ENCODE measurements at regions not wholly inside any gene's neighbourhood (a gene's known extent, or its start where the extent isn't known, plus 50 kb on each side); places are given as distances from the start of the nearest gene placed in this dataset.

DNA sequence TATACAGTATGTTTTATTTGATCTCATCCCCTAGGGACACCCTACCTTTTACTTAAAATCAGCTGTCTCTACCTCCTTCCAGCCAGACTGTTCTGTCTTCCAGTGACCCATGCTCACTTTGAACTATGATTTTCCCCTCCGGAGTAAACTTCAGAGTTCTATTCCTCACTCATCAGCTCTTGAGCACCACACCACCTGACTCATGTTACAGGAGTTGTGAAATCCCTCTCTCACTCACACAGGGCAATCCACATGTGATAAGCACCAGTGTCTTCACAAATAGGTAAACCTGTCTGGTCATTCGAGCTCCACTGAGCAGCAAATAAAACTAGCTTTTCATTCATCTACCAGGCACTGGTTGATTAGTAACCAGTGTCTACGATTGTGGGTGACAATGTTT lies 177.3 kb upstream of the BMP4 start:
- Histone ChIP-seq H3K9me3 (no peaks in the 10 kb centered on the region), H3K4me3 (no peak overlapping the region), H3K27ac (no peak overlapping the region), H3K4me1 (no peaks in the 10 kb centered on the region), H3K36me3 (no peaks in the 10 kb centered on the region), H3K27me3 (no peaks in the 10 kb centered on the region)
- TF ChIP-seq, protein P1, sequence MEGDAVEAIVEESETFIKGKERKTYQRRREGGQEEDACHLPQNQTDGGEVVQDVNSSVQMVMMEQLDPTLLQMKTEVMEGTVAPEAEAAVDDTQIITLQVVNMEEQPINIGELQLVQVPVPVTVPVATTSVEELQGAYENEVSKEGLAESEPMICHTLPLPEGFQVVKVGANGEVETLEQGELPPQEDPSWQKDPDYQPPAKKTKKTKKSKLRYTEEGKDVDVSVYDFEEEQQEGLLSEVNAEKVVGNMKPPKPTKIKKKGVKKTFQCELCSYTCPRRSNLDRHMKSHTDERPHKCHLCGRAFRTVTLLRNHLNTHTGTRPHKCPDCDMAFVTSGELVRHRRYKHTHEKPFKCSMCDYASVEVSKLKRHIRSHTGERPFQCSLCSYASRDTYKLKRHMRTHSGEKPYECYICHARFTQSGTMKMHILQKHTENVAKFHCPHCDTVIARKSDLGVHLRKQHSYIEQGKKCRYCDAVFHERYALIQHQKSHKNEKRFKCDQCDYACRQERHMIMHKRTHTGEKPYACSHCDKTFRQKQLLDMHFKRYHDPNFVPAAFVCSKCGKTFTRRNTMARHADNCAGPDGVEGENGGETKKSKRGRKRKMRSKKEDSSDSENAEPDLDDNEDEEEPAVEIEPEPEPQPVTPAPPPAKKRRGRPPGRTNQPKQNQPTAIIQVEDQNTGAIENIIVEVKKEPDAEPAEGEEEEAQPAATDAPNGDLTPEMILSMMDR (IDR thresholded peaks at IDR 0.05), result no peak
- DNase-seq (ENCODE audit: low spot score), result no peak

DNA sequence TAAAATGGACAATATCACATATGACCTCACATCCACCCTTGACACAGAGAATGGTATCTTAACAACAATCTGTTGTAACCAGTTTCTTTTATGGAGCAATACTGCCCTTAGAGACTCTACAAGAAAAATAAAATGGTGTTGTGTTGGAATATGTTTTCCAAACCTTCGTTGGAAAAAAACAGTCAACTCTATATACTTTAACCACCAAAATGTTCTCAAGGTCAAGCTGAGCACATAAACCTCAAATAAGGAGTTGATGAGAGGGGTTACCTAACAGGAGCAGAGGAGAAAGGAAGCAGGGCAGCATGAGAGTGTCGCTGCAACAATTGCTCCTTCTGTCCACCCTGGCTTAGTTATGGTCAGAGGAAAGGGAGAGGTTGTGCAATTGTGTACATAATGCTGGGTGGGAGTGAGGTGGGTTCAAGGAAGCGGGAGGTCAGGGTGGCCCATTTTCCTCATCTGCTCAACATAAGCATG lies 179.2 kb upstream of the BMP4 start:
- H3K9me3 ChIP-seq, result no peaks in the 10 kb centered on the region
- no peaks in the 10 kb centered on the region for H3K4me1 ChIP-seq
- H3K27ac ChIP-seq, result no peak overlapping the region
- DNase-seq (ENCODE audit: low spot score), result no peak
- TF ChIP-seq, protein P1 (IDR thresholded peaks at IDR 0.05), result no peak
- no peak overlapping the region for H3K4me3 ChIP-seq
- no peaks in the 10 kb centered on the region for H3K27me3 ChIP-seq
- H3K36me3 ChIP-seq, result no peaks in the 10 kb centered on the region

DNA sequence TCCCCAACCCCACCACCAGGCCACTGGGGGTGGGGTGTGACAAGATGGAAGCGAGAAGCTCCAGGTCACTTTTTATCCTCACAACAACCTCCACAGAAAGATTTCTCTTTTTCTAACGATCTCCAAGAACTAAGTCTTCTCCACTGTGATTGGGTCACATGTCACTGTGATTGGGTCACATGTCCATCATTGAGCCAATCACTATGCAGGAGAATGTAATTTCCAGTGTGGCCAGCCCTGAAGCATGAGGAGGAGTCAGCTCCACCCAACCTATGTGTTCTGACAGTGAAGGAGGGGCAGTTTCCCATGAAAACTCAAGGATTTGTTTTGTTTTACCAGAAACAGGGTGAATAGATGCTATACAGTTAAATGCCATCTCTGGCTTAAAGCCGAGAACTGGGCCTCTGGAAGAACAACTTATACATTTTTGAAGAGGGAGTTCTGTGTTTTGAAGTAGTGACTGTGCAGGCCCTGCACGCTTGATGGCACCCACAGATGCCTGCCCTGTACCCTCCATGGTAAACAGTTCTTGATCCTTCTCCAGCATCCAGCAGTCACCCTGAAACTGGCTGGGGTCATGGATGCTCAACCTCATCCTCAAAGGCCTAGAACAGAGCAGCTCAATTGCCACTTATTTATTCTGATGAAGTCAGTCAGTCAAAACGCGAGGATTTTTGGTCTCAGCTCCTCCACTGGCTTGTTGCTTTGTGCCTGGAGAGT lies 180.4 kb upstream of the BMP4 start:
- H3K4me1 ChIP-seq, result no peaks in the 10 kb centered on the region
- no peaks in the 10 kb centered on the region for H3K9me3 ChIP-seq
- no peak overlapping the region for H3K27ac ChIP-seq
- H3K27me3 ChIP-seq, result no peaks in the 10 kb centered on the region
- no peak for DNase-seq (ENCODE audit: low spot score)
- TF ChIP-seq, protein P1 (IDR thresholded peaks at IDR 0.05), result no peak
- no peak overlapping the region for H3K4me3 ChIP-seq
- no peaks in the 10 kb centered on the region for H3K36me3 ChIP-seq

DNA sequence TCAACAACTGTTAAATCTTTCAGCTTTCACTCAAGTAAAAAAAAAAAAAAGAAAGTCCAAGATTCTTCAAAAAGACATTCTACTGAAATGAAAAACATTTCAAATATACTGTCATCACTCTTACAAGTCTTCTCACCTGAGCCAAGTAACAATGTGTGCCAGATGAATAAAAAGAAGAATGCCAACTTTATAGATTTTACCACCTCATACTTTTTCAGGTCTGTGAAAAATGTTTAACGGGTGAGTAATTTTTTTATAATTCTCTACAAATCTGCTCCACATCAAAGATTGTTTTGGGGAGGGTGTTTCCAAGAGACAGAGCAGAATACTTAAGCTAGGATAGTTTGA lies 181.0 kb upstream of the BMP4 start:
- Histone ChIP-seq H3K9me3 (no peaks in the 10 kb centered on the region), H3K27me3 (no peaks in the 10 kb centered on the region), H3K36me3 (no peaks in the 10 kb centered on the region), H3K27ac (no peak overlapping the region), H3K4me3 (no peak overlapping the region), H3K4me1 (no peaks in the 10 kb centered on the region)
- no peak for DNase-seq (ENCODE audit: low spot score)
- TF ChIP-seq, protein P1 (IDR thresholded peaks at IDR 0.05), result no peak

DNA sequence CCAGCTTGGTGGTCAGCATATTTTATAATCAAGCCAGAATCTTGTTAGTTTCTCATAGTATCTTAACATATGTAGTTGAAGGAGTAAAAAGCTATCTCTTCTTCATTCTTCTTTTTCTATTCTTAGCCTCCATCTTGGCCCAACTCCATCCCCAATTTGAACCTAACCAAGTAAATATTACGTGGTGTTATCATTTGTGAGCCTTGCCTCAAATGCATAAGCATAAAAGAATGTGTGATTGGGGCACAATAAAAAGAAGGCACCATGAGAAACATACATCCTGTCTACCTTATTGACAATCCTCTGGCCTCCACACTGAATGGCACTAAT lies 181.4 kb upstream of the BMP4 start:
- Histone ChIP-seq H3K27ac (no peak overlapping the region), H3K4me3 (no peak overlapping the region), H3K4me1 (no peaks in the 10 kb centered on the region), H3K36me3 (no peaks in the 10 kb centered on the region), H3K27me3 (no peaks in the 10 kb centered on the region), H3K9me3 (no peaks in the 10 kb centered on the region)
- TF ChIP-seq, protein P1 (IDR thresholded peaks at IDR 0.05), result no peak
- DNase-seq (ENCODE audit: low spot score), result no peak

Measured in right atrium auricular region (tissue), 2 donors.